GM23248 (cell line): ENCODE measurements at regions not wholly inside any gene's neighbourhood (a gene's known extent, or its start where the extent isn't known, plus 50 kb on each side); places are given as distances from the start of the nearest gene placed in this dataset.

Experiments used
- EZH2 ChIP-seq: fragments of 200-600 bp; sonication (generic); IDR thresholded peaks from 2 replicates; pipeline ENCODE4 v1.6.1; 2018; ENCODE audit warnings: antibody characterized with exemption, mild to moderate bottlenecking; ENCODE audit not compliant: insufficient read depth, poor library complexity, severe bottlenecking
- EZH2phosphoT487 ChIP-seq: fragments of 200-600 bp; sonication (generic); IDR thresholded peaks from 2 replicates; pipeline ENCODE4 v1.6.1; 2018; ENCODE audit warnings: antibody characterized with exemption, moderate library complexity, mild to moderate bottlenecking, low read depth; ENCODE audit not compliant: insufficient read depth

- TF ChIP-seq EZH2phosphoT487 (no peak), EZH2 (no peak)
Measured at GRCh38 chr4:14083150-14083549, 455.6 kb upstream of the BOD1L1 start.
